Endothelial cell of umbilical vein (primary cell): ENCODE measurements at regions not wholly inside any gene's neighbourhood (a gene's known extent, or its start where the extent isn't known, plus 50 kb on each side); places are given as distances from the start of the nearest gene placed in this dataset.

ENCODE experiments used
- BruUV-seq: library from RNA; stranded (reverse); fragments of 400-500 nt; replicated peaks from 2 replicates; lab custom pipeline; 2021; lab: Mats Ljungman, UMichigan
- CTCF ChIA-PET: fragments of 300-600, 350-600 bp; sonication (Branson Sonifier 250); formaldehyde crosslinking; loops from one replicate; lab custom pipeline; 2021; ENCODE audit warnings: antibody characterized with exemption, inconsistent platforms; lab: Charles Lee
- POLR2A ChIA-PET: fragments of 300-600, 350-600 bp; sonication (Branson Sonifier 250); formaldehyde crosslinking; loops from one replicate; lab custom pipeline; 2021; ENCODE audit warnings: antibody characterized with exemption, inconsistent platforms; lab: Charles Lee
- DNase-seq: peaks from one replicate; pipeline ENCODE4 v3.0.0-alpha.2; 2011; ENCODE audit warnings: low read depth, low spot score
- FAIRE-seq: peaks from 2 replicates; lab custom pipeline; 2011; peaks lifted over from hg19 to GRCh38; lab: Jason Lieb, UNC
- H2AFZ ChIP-seq: 2 replicates; pipeline ENCODE4 v1.6.0; 2012; ENCODE audit warnings: low read depth, low read length, control low read depth, inconsistent platforms
- H3K27ac ChIP-seq: 2 replicates; pipeline ENCODE4 v1.5.1; 2011; ENCODE audit warnings: low read depth, mild to moderate bottlenecking, control low read depth, low read length, moderate library complexity; ENCODE audit not compliant: insufficient read depth
- H3K27me3 ChIP-seq, 2 experiments: 2 replicates each; pipeline versions ENCODE4 v1.6.0 to v1.6.1; 2011; ENCODE audit warnings: low read length in 2 of 2, mixed read lengths in 1 of 2; ENCODE audit not compliant: control insufficient read depth in 2 of 2, insufficient read depth in 2 of 2
- H3K36me3 ChIP-seq, 2 experiments: 2 replicates in 1 of 2; 3 replicates in 1 of 2; pipeline ENCODE4 v1.5.1; 2011; ENCODE audit warnings: low read length in 2 of 2, mild to moderate bottlenecking in 1 of 2, moderate library complexity in 1 of 2; ENCODE audit not compliant: control insufficient read depth in 2 of 2, insufficient read depth in 2 of 2; ENCODE audit errors: extremely low read depth in 1 of 2
- H3K4me1 ChIP-seq: 3 replicates; pipeline ENCODE4 v1.5.1; 2011; ENCODE audit warnings: mild to moderate bottlenecking, low read length; ENCODE audit not compliant: control insufficient read depth, insufficient read depth; ENCODE audit errors: extremely low read depth
- H3K4me2 ChIP-seq: 2 replicates; pipeline ENCODE4 v1.6.1; 2011; ENCODE audit warnings: low read length, control low read depth, mixed read lengths; ENCODE audit not compliant: insufficient read depth
- H3K4me3 ChIP-seq, 3 experiments: fragments of 200-600 bp in 1 of 3; sonication (generic), shearing (Covaris generic) in 1 of 3; replicated peaks in 1 of 3; 2 replicates each; pipeline ENCODE4 v1.5.1; 2011 to 2016; ENCODE audit warnings: control low read depth in 3 of 3, low read length in 3 of 3, mild to moderate bottlenecking in 2 of 3, inconsistent platforms in 1 of 3, low read depth in 1 of 3, moderate library complexity in 1 of 3; ENCODE audit not compliant: insufficient read depth in 1 of 3
- H3K79me2 ChIP-seq: 2 replicates; pipeline ENCODE4 v1.6.0; 2012; ENCODE audit warnings: low read length, inconsistent platforms; ENCODE audit not compliant: control insufficient read depth, insufficient read depth
- H3K9ac ChIP-seq: replicated peaks from 2 replicates; pipeline ENCODE3; 2011; ENCODE audit warnings: low read length, control low read depth; ENCODE audit not compliant: insufficient read depth; ENCODE audit errors: extremely low read depth
- H3K9me1 ChIP-seq: replicated peaks from 3 replicates; pipeline ENCODE4 v1.6.0; 2011; ENCODE audit warnings: mild to moderate bottlenecking, low read length; ENCODE audit not compliant: control insufficient read depth, insufficient read depth; ENCODE audit errors: extremely low read depth
- H3K9me3 ChIP-seq: replicated peaks from 2 replicates; pipeline ENCODE4 v1.5.1; 2012; ENCODE audit warnings: low read length, inconsistent platforms; ENCODE audit not compliant: control insufficient read depth, insufficient read depth
- H4K20me1 ChIP-seq: replicated peaks from 2 replicates; pipeline ENCODE3; 2011; ENCODE audit warnings: mild to moderate bottlenecking, low read length; ENCODE audit not compliant: control insufficient read depth, insufficient read depth; ENCODE audit errors: extremely low read depth
- CTCF ChIP-seq, 2 donors: IDR thresholded peaks; 1 replicate in 1 of 2; 2 replicates in 1 of 2; pipeline ENCODE4 v1.5.1; 2011; ENCODE audit warnings: low read length in 2 of 2, mild to moderate bottlenecking in 2 of 2, moderate library complexity in 2 of 2, control low read depth in 1 of 2, inconsistent platforms in 1 of 2, low read depth in 1 of 2; ENCODE audit not compliant: insufficient read depth in 1 of 2; ENCODE audit errors: extremely low read depth in 1 of 2
- POLR2A ChIP-seq: IDR thresholded peaks from 2 replicates; pipeline ENCODE4 v1.6.1; 2012; ENCODE audit warnings: low read depth, mild to moderate bottlenecking, control low read depth, low read length
- dilution Hi-C: fragments of 300-500 bp; cut with MboI; formaldehyde crosslinking; loops from one replicate; pipeline ENCODE4 v1.15.0; 2019; ENCODE audit warnings: low sequenced_read_pairs; ENCODE audit not compliant: extremely low pct_ligation_motif_present
- intact Hi-C: fragments of 100-400 bp; cut with micrococcal nuclease; formaldehyde crosslinking; loops from one replicate; pipeline ENCODE4 v1.10.0; 2022

GRCh38 chr2:137772451-137772850, 191.8 kb upstream of the HNMT start:
- FAIRE-seq (no peak), DNase-seq (no peak)
- intact Hi-C loops: no loop called here
- Histone ChIP-seq H3K27me3 (no peaks in the 10 kb centered on the region), H3K4me1 (no peaks in the 10 kb centered on the region), H3K9me1 (no peaks in the 10 kb centered on the region), H3K9ac (no peak overlapping the region), H3K36me3 (no peaks in the 10 kb centered on the region), H3K79me2 (no peaks in the 10 kb centered on the region), H3K9me3 (no peaks in the 10 kb centered on the region), H2AFZ (no peak overlapping the region), H3K4me2 (no peak overlapping the region), H4K20me1 (no peaks in the 10 kb centered on the region), H3K4me3 (no peak overlapping the region), H3K27ac (no peak overlapping the region)
- dilution Hi-C loops: no loop called here
- ChIA-PET POLR2A (no interaction called here), CTCF (no interaction called here)
- no TSS peak for BruUV-seq
- no peak for TF ChIP-seq CTCF (IDR thresholded peaks at IDR 0.05; ENCODE audit: extremely low read depth in 1 of 2, insufficient read depth in 1 of 2, low read depth in 1 of 2, low read length in 2 of 2)

- ChIA-PET CTCF (no interaction called here), POLR2A (no interaction called here)
- Histone ChIP-seq H3K27me3 (no peaks in the 10 kb centered on the region), H3K9me1 (no peaks in the 10 kb centered on the region), H3K4me2 (no peak overlapping the region), H3K4me1 (no peaks in the 10 kb centered on the region), H3K27ac (no peak overlapping the region), H3K79me2 (no peaks in the 10 kb centered on the region), H2AFZ (no peak overlapping the region), H3K36me3 (no peaks in the 10 kb centered on the region), H3K9me3 (peaks cover 2% of the 10 kb centered on the region), H3K9ac (no peak overlapping the region), H3K4me3 (no peak overlapping the region), H4K20me1 (no peaks in the 10 kb centered on the region)
- FAIRE-seq (no peak), DNase-seq (no peak)
- no peak for TF ChIP-seq POLR2A
- dilution Hi-C loops: no loop called here
- intact Hi-C loops: no loop called here
- BruUV-seq: no TSS peak
Observed at GRCh38 chr2:137775529-137775928, 188.7 kb upstream of the HNMT start.
